ENCODE measurements at regions not wholly inside any gene's neighbourhood (a gene's known extent, or its start where the extent isn't known, plus 50 kb on each side); places are given as distances from the start of the nearest gene placed in this dataset.
A peak's percentile ranks its signal among the peaks of the same experiment; 100 is the strongest.

- H3K27ac Mint-ChIP-seq: no peak overlapping the region
- H3K36me3 ChIP-seq (ENCODE audit: insufficient read depth): no peaks in the 10 kb centered on the region
- no peak for DNase-seq (ENCODE audit: low spot score)
- no peaks in the 10 kb centered on the region for H3K79me2 ChIP-seq (replicated peaks; ENCODE audit: insufficient read depth)
- H3K36me3 Mint-ChIP-seq (ENCODE audit: low read depth): peaks cover 20% of the 10 kb centered on the region
- no peak for ATAC-seq
- no peaks in the 10 kb centered on the region for H3K9me2 ChIP-seq (ENCODE audit: insufficient read depth)
- no peak overlapping the region for H3K4me2 ChIP-seq
- peaks cover 10% of the 10 kb centered on the region for H3K27me3 Mint-ChIP-seq (ENCODE audit: insufficient read depth, low read depth, poor library complexity)
- no peak overlapping the region for H3K4me3 Mint-ChIP-seq
- H2AFZ ChIP-seq: no peak overlapping the region
- peaks cover 6% of the 10 kb centered on the region; the same call in 1 of the 2 replicates for H3F3A ChIP-seq (replicated peaks; ENCODE audit: low read depth)
- no peak overlapping the region for H3K4me3 ChIP-seq
- TF ChIP-seq POLR2AphosphoS5 (IDR thresholded peaks at IDR 0.05; ENCODE audit: low read depth): no peak
- no peaks in the 10 kb centered on the region for H3K27me3 ChIP-seq (ENCODE audit: insufficient read depth)
- H3K27ac ChIP-seq (ENCODE audit: low read depth): no peak overlapping the region
- H4K20me1 ChIP-seq (replicated peaks; ENCODE audit: insufficient read depth): no peaks in the 10 kb centered on the region
- peaks cover 22% of the 10 kb centered on the region for H3K9me3 Mint-ChIP-seq
- H3K4me1 ChIP-seq (ENCODE audit: insufficient read depth): peaks cover 25% of the 10 kb centered on the region
- H3K4me1 Mint-ChIP-seq: peaks cover 26% of the 10 kb centered on the region
Measured at GRCh38 chr5:17396247-17396646, 101.8 kb upstream of the TAF11L2 start.

GRCh38 chr5:17398431-17398830 lies 99.6 kb upstream of the TAF11L2 start:
- H3K4me1 Mint-ChIP-seq: peaks cover 46% of the 10 kb centered on the region
- Histone ChIP-seq H4K20me1 (replicated peaks; ENCODE audit: insufficient read depth) (no peaks in the 10 kb centered on the region), H3K9me2 (ENCODE audit: insufficient read depth) (no peaks in the 10 kb centered on the region), H2AFZ (no peak overlapping the region), H3K4me3 (no peak overlapping the region), H3K4me2 (0 out of 2 replicates have a peak overlapping the region, but pooled peaks have one; percentile 24), H3K27me3 (ENCODE audit: insufficient read depth) (peaks cover 8% of the 10 kb centered on the region; the same call in 1 of the 2 replicates), H3F3A (replicated peaks; ENCODE audit: low read depth) (peaks cover 6% of the 10 kb centered on the region; the same call in 1 of the 2 replicates), H3K27ac (ENCODE audit: low read depth) (no peak overlapping the region), H3K36me3 (ENCODE audit: insufficient read depth) (no peaks in the 10 kb centered on the region), H3K79me2 (replicated peaks; ENCODE audit: insufficient read depth) (no peaks in the 10 kb centered on the region), H3K4me1 (ENCODE audit: insufficient read depth) (peaks cover 34% of the 10 kb centered on the region)
- H3K4me3 Mint-ChIP-seq: no peak overlapping the region
- peaks cover 22% of the 10 kb centered on the region for H3K9me3 Mint-ChIP-seq
- H3K36me3 Mint-ChIP-seq (ENCODE audit: low read depth): peaks cover 20% of the 10 kb centered on the region
- ATAC-seq (no peak), DNase-seq (ENCODE audit: low spot score) (no peak)
- peaks cover 16% of the 10 kb centered on the region for H3K27me3 Mint-ChIP-seq (ENCODE audit: insufficient read depth, low read depth, poor library complexity)
- no peak overlapping the region for H3K27ac Mint-ChIP-seq
- no peak for TF ChIP-seq ZNF331 (CRISPR knock-in tag; IDR thresholded peaks at IDR 0.05; ENCODE audit: low read depth)
- no peak for TF ChIP-seq ZNF462 (CRISPR knock-in tag; IDR thresholded peaks at IDR 0.05)
- TF ChIP-seq NANOG (IDR thresholded peaks at IDR 0.05; ENCODE audit: borderline replicate concordance): no peak
- TF ChIP-seq EZH2 (IDR thresholded peaks at IDR 0.05; ENCODE audit: low read depth, unreplicated experiment): no peak
- TF ChIP-seq ETS1 (IDR thresholded peaks at IDR 0.05): no peak
- TF ChIP-seq REST (IDR thresholded peaks at IDR 0.05; ENCODE audit: unreplicated experiment): no peak
- TF ChIP-seq JUNB (IDR thresholded peaks at IDR 0.05; ENCODE audit: unreplicated experiment): no peak
- TF ChIP-seq STAT1 (IDR thresholded peaks at IDR 0.05; ENCODE audit: unreplicated experiment): no peak
- no peak for TF ChIP-seq POLR2AphosphoS5 (IDR thresholded peaks at IDR 0.05; ENCODE audit: low read depth)
- no peak for TF ChIP-seq CREB1 (CRISPR knock-in tag; IDR thresholded peaks at IDR 0.05; ENCODE audit: low read depth)
- no peak for TF ChIP-seq ZNF114 (CRISPR knock-in tag; IDR thresholded peaks at IDR 0.05)
- no peak for TF ChIP-seq EZH2phosphoT487 (IDR thresholded peaks at IDR 0.05; ENCODE audit: unreplicated experiment)

All from GM23338 (cell line).